Thyroid gland (tissue), 4 donors: ENCODE measurements at regions not wholly inside any gene's neighbourhood (a gene's known extent, or its start where the extent isn't known, plus 50 kb on each side); places are given as distances from the start of the nearest gene placed in this dataset.
"Not testable (repeated sequence)": the region's sequence is repeated elsewhere in the genome, so short reads cannot be mapped to it uniquely, and the experiment has no call there.

Source experiments
- CTCF ChIP-seq, 6 experiments: fragments of 200-600 bp in 3 of 6; fragments of 450-650 bp in 3 of 6; sonication (generic) in 3 of 6; IDR thresholded peaks; one replicate each; pipeline ENCODE4 v1.5.1; 2016 to 2019; ENCODE audit warnings: antibody characterized with exemption in 6 of 6, mild to moderate bottlenecking in 2 of 6, inconsistent platforms in 1 of 6, moderate library complexity in 1 of 6
- POLR2A ChIP-seq, 2 donors: fragments of 450-650 bp; IDR thresholded peaks; one replicate each; pipeline ENCODE4 v1.6.1; 2017; ENCODE audit warnings: antibody characterized with exemption in 2 of 2, mild to moderate bottlenecking in 2 of 2, moderate library complexity in 1 of 2

- not testable (repeated sequence) for TF ChIP-seq CTCF, POLR2A (IDR thresholded peaks at IDR 0.05)
Measured at GRCh38 chr5:54864911-54865515, 120.4 kb downstream of the ESM1 start.
